Skeletal muscle cell (primary cell): ENCODE measurements at regions not wholly inside any gene's neighbourhood (a gene's known extent, or its start where the extent isn't known, plus 50 kb on each side); places are given as distances from the start of the nearest gene placed in this dataset.

Source experiments
- DNase-seq: peaks from one replicate; pipeline ENCODE4 v3.0.0-alpha.2; 2010; ENCODE audit warnings: low read depth
- H3K4me3 ChIP-seq: 2 replicates; pipeline ENCODE4 v1.5.1; 2011; ENCODE audit warnings: low read depth, mild to moderate bottlenecking, control low read depth, low read length, moderate library complexity

GRCh38 chr10:109174526-109174925, 748.8 kb downstream of the XPNPEP1 start:
- DNase-seq: no peak

GRCh38 chr10:109173937-109174336, 749.4 kb downstream of the XPNPEP1 start:
- DNase-seq: no peak
- H3K4me3 ChIP-seq: no peak overlapping the region

More at GRCh38 chr10:109174526-109174925, 748.8 kb downstream of the XPNPEP1 start:
- no peak overlapping the region for H3K4me3 ChIP-seq

DNA sequence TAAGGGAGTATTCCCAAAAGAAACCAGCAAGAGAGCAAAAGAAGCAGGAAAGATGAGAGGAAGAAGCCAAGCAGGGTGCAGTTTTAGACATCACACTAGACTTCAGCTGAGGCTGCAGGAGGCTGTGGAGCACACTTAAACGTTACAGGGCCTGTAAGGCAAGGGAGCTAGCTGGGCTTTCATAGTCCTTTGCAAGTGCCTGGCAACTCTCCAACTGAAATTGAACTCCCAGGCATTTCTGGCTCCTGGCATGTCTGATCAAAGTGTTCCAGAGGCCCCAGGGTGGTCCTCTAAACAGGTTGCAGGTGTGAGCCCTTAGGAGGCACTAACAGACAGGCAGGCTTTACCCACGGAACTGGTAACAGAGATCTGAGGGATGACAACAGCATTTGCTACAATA, 750.2 kb downstream of the XPNPEP1 start:
- no peak overlapping the region for H3K4me3 ChIP-seq
- no peak for DNase-seq

DNA sequence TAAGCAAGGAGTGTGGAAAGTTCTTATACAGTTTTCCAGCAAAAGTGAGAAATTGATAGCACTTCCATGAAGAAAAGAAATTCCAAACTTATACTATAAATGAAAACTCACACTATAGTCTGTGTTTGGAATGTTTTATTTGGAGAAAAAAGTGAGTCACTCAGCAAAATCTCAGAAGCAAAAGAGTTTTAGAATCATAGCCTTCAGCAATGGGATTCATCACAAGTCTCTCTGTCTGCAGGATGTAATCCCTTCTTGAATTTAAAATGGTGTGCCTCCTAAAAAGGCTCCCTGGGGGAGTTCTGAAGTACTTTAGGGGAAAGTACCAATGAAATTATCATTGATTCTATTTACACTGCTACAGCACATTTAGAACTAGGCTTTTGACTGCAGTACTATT, 756.4 kb downstream of the XPNPEP1 start:
- no peak for DNase-seq
- H3K4me3 ChIP-seq: no peak overlapping the region

DNA sequence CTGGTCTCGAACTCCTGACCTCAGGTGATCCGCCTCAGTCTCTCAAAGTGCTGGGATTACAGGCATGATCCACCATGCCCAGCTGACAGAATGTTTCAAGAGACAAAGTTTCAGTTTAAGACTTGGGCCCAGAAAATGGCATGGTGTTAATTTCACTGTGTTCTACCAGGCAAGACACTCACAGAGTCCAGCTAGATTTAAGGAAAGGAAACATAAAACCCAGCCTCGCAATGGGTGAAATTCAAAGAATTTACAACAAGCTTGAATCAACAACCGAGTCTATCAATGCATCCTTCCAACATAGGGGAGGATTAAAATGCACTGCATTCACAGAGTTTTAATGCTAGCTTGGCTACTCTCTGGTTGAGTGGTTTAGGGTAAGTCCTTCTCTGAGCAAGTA, 764.0 kb downstream of the XPNPEP1 start:
- no peak for DNase-seq
- no peak overlapping the region for H3K4me3 ChIP-seq

DNA sequence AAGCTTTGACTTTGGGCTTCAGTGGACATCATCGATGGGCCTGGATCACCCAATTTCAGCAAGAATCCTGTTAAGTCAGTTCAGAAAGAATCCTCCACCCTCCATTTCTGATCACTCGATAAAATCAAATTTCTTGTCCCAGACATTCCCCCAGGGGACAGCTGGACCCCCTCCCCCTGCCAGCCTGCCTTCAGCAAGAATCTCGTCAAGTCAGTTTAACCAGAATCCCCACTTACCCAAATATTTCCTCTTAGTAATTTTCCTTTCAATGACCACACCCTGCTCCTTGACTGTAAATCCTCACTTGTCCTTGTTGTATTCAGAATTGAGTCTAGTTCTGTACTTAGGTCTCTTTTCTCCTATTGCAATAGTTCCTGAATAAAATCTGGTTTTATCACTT, 766.9 kb downstream of the XPNPEP1 start:
- DNase-seq: no peak
- H3K4me3 ChIP-seq: no peak overlapping the region

DNA sequence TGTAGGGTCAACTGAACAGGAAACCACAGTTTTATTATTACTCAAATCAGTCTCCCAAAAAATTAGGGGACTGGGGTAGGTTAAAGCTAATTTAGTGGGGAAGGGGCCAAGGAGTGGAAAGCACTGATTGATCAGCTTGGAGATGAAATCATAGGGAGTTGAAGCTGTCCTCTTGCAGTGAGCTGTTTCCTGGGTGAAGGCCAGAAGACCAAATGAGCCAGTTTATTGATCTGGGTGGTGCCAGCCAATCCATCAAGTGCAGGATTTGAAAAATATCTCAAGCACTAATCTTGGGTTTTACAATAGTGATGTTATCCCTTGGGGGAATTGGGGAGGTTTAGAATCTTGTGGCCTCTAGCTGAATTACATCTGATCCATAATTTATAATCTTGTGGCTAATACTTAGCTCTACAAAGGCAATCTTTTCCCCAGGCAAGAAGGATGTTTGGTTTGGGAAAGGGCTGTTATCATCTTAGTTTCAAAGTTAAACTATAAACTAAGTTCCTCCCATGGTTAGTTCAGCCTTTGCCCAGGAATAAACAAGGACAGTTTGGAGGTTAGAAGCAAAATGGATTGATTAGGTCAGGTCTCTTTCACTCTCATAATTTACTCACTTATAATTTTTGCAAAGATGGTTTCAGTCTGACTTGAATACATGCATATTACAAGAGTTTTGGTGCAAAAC, 773.5 kb downstream of the XPNPEP1 start:
- DNase-seq: no peak
- H3K4me3 ChIP-seq: no peak overlapping the region

- DNase-seq: no peak
- no peak overlapping the region for H3K4me3 ChIP-seq
These were observed 795.9 kb downstream of the XPNPEP1 start for GRCh38 chr10:109127363-109127762.

GRCh38 chr10:109126541-109126940, 796.8 kb downstream of the XPNPEP1 start:
- DNase-seq: peak; percentile 12
- H3K4me3 ChIP-seq: no peak overlapping the region

DNA sequence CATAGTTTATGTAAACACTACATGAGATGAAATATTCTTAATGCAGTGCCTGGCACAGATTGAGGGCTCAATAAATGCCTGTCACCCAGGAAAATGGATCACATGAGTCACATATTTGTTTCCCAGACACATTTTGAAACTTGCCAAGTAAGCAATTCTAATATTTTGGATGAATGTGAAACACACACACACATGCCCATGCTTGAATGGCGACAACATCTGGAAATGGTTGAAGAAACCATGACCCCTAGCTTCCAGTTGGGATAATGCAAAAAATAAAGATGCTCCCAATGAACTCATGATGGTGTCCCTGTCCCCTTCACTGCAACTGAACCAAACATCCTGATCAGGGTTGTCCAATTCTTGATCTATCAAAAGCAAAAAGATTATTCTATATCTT, 797.3 kb downstream of the XPNPEP1 start:
- DNase-seq: no peak
- H3K4me3 ChIP-seq: no peak overlapping the region

- no peak overlapping the region for H3K4me3 ChIP-seq
- DNase-seq: no peak
These were observed 808.1 kb downstream of the XPNPEP1 start for GRCh38 chr10:109115179-109115578.

DNA sequence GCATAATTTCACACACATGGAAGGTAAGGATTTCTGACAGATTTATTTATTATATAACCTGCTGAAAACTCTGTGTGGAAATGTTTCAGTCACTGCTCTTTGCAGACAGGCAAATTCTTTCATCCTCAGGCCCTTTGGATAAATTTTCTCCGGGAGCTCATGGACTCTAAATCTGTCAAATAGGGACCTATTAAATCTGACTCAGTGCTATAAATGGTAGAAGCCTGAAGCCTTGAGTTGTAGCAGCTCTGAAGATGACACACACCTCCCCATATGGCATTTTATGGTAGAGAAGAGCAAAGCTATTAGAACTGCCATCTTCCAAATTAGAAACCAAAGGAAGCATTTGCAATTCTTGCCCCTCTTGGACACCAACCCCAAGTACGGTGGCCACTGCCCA, 808.7 kb downstream of the XPNPEP1 start:
- H3K4me3 ChIP-seq: no peak overlapping the region
- DNase-seq: no peak

GRCh38 chr10:109106604-109107003, 816.7 kb downstream of the XPNPEP1 start:
- no peak overlapping the region for H3K4me3 ChIP-seq
- DNase-seq: no peak

- DNase-seq: no peak
- H3K4me3 ChIP-seq: no peak overlapping the region
These were observed 817.6 kb downstream of the XPNPEP1 start for GRCh38 chr10:109105725-109106124.

GRCh38 chr10:109104806-109105205, 818.5 kb downstream of the XPNPEP1 start:
- H3K4me3 ChIP-seq: no peak overlapping the region
- DNase-seq: no peak

GRCh38 chr10:109103278-109103677, 820.0 kb downstream of the XPNPEP1 start:
- DNase-seq: no peak
- no peak overlapping the region for H3K4me3 ChIP-seq

- H3K4me3 ChIP-seq: no peak overlapping the region
These were observed 833.5 kb downstream of the XPNPEP1 start for GRCh38 chr10:109089779-109090178.

DNA sequence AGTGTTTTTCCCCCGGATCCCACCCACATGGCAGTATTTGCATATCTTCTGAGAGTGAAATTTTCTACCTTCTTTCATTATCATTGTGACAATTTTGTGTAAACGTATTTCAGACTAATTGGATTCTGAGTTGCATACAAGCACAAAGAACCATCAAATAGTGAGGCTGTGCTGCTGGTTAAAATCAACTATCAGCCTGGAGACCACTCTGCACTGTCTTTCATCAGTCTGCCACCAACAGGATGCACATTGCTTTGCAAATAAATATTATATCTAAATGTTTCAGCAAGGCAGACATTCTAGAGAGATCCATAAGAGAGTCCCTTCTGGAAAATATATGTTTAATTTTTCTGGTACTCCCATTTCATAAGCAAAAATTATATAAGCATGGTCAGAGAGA, 851.8 kb downstream of the XPNPEP1 start:
- DNase-seq: no peak
- no peak overlapping the region for H3K4me3 ChIP-seq

More at GRCh38 chr10:109089779-109090178, 833.5 kb downstream of the XPNPEP1 start:
- DNase-seq: no peak

DNA sequence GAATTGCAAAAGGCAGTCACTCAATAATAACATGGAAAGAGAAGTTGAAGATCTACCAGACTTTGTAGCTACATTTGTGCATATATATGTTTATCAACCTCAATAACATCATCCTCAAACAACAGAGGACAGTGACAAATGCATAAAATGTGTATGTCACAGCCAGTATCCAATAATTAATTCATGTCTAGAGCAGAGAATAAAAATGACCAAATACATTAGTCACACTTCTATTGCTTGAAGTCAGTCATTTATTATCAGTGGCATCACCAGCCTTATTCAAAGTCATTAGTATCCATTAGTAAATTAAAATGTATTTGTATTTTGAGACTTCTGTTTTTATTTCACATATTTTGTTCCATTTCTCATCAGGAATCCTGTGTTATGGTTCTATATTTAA, 852.8 kb downstream of the XPNPEP1 start:
- no peak overlapping the region for H3K4me3 ChIP-seq
- no peak for DNase-seq

DNA sequence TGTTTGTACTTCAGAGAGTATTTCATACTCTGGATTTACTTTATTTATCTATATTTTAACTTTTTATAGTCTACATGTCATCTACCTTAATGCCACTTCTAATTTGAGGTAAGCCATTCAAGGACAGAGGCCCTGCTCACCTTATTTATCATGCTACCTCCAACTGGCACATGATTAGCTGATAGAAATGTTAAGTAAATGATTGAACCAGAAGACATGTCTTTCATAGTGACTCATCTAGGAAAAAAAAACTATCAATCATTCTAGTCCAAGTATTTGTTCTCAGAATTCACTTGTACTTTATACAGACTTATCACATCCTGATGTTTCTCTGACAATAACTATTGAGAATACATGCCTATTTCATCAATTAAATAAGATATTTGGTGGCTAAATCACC, 856.3 kb downstream of the XPNPEP1 start:
- no peak overlapping the region for H3K4me3 ChIP-seq
- no peak for DNase-seq

DNA sequence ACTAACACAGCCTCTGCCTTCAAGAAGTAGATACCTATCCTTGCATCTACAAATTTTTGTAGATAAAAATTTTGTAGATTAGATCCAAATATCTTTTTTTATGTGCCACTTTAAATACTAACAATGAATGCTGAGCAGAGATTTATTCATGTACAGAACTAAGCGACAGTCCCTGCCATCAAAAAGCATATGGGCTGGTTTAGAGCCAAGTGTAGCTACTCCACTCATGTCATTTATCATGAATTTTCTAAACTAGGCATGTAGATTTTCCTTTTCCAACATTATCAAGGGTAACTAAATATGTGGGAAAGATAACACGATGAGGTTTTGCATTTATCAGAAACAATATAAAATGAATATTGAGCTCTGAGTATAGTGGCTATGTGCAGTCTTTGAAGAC, 857.5 kb downstream of the XPNPEP1 start:
- no peak for DNase-seq
- no peak overlapping the region for H3K4me3 ChIP-seq

DNA sequence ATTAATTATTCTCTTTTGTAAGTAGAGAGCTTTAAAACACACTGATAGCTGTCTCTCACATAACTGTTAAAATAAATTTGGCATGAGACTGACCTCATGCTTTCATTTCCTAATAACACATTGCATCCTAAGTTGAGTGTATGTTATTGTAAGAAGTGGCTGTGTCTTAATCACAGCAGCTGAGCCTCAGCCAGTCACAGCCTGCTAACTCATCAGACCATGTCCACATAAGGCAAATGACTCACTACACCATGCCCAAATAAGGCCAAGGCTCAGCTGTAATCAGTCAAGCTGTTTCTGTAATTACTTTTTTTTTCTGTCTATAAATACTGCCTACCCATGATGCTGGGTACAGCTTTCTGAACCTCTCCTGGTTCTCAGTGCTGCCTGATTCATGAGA, 860.9 kb downstream of the XPNPEP1 start:
- H3K4me3 ChIP-seq: no peak overlapping the region
- DNase-seq: peak; percentile 23
